Vagina (tissue), 2 donors: ENCODE measurements at regions not wholly inside any gene's neighbourhood (a gene's known extent, or its start where the extent isn't known, plus 50 kb on each side); places are given as distances from the start of the nearest gene placed in this dataset.

ENCODE experiments used
- POLR2A ChIP-seq, 2 donors: fragments of 450-650 bp; IDR thresholded peaks; one replicate each; pipeline ENCODE4 v1.6.1; 2017; ENCODE audit warnings: antibody characterized with exemption in 2 of 2, mild to moderate bottlenecking in 2 of 2, moderate library complexity in 2 of 2
- TF ChIP-seq, protein P1 (sequence below), 3 experiments: fragments of 450-650 bp in 2 of 3; fragments of 200-600 bp in 1 of 3; sonication (generic) in 1 of 3; IDR thresholded peaks; one replicate each; pipeline ENCODE4 v1.5.1; 2017 to 2019; ENCODE audit warnings: antibody characterized with exemption in 3 of 3, mild to moderate bottlenecking in 2 of 3, moderate library complexity in 2 of 3

DNA sequence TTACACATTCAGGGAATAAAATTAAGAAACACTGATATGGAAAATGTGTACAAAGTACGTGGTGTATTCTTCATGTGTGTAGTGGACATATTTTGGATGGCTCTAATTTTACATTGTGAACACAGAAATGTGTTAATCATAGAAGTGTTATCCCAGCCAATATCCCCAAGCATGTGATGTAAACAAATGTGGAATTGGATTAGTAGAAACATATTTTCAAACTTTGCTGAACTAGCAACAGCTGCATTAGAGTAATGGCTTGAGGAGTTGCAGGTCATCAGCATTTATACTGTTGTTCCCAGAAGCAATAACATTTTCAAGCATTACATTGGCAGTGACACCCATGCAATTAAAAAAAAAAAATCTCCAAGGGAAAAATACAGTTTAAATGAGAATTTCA, 600.6 kb downstream of the SLITRK1 start:
- TF ChIP-seq, protein P1, sequence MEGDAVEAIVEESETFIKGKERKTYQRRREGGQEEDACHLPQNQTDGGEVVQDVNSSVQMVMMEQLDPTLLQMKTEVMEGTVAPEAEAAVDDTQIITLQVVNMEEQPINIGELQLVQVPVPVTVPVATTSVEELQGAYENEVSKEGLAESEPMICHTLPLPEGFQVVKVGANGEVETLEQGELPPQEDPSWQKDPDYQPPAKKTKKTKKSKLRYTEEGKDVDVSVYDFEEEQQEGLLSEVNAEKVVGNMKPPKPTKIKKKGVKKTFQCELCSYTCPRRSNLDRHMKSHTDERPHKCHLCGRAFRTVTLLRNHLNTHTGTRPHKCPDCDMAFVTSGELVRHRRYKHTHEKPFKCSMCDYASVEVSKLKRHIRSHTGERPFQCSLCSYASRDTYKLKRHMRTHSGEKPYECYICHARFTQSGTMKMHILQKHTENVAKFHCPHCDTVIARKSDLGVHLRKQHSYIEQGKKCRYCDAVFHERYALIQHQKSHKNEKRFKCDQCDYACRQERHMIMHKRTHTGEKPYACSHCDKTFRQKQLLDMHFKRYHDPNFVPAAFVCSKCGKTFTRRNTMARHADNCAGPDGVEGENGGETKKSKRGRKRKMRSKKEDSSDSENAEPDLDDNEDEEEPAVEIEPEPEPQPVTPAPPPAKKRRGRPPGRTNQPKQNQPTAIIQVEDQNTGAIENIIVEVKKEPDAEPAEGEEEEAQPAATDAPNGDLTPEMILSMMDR (IDR thresholded peaks at IDR 0.05), result no peak
- no peak for TF ChIP-seq POLR2A (IDR thresholded peaks at IDR 0.05)
